GM12874 (cell line): ENCODE measurements at regions not wholly inside any gene's neighbourhood (a gene's known extent, or its start where the extent isn't known, plus 50 kb on each side); places are given as distances from the start of the nearest gene placed in this dataset.

Source experiments
- TF ChIP-seq, protein P1 (sequence below): IDR thresholded peaks from 2 replicates; pipeline ENCODE4 v1.5.1; 2011; ENCODE audit warnings: low read depth, mild to moderate bottlenecking, control low read depth, low read length, moderate library complexity; ENCODE audit not compliant: insufficient read depth

DNA sequence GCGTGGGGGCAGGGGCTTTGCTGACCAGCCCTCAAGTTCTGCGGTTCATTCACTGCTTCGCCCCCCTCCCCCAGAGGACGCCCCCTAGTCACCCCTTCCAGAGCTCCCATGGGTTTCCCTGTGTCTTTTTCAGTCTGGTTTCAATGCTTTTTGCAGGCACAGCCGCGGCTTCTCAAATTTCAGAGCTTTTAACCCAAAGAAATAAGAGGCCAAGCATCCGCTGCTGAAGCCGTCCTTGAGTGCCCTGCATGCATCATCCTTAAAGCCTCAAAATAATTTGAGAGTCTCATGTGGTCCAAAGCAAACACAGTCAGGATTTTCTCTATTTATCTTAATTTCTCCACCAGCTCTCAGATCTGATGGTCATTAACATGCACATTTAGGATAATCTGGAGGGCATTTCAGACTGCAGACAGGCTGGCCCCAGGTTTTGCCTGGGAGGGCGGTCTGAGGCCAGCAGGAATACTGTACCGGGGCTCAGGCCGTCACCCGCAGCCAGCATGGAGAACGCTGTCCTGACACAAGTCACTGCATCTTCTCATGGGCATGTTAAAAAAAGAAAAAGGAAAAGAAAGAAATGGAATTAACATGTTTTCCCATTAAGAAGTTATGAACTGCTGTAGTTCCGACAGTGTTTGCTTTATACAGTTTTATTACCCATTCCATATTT, 420.8 kb upstream of the IRX4 start:
- TF ChIP-seq, protein P1, sequence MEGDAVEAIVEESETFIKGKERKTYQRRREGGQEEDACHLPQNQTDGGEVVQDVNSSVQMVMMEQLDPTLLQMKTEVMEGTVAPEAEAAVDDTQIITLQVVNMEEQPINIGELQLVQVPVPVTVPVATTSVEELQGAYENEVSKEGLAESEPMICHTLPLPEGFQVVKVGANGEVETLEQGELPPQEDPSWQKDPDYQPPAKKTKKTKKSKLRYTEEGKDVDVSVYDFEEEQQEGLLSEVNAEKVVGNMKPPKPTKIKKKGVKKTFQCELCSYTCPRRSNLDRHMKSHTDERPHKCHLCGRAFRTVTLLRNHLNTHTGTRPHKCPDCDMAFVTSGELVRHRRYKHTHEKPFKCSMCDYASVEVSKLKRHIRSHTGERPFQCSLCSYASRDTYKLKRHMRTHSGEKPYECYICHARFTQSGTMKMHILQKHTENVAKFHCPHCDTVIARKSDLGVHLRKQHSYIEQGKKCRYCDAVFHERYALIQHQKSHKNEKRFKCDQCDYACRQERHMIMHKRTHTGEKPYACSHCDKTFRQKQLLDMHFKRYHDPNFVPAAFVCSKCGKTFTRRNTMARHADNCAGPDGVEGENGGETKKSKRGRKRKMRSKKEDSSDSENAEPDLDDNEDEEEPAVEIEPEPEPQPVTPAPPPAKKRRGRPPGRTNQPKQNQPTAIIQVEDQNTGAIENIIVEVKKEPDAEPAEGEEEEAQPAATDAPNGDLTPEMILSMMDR = no peak

DNA sequence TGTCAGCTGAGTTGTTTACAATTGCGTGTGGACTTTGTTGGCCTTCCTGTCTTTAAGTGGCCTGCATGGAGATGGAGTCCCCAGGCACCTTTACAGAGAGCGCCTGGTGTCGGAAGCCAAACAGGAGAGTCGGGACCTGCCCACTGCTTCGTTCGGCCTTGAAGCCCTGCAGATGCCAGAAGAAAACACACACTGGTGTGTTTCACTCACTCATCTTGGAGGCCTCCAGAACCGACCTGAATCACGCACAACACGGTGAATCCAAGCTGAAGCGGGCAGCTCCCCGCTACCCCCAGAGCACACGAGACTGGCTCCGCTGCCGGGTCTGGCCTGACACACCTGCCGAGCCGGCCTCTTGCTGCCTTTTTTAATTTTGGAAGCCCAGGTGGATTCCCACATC, 419.4 kb upstream of the IRX4 start:
- TF ChIP-seq, protein P1 = no peak

DNA sequence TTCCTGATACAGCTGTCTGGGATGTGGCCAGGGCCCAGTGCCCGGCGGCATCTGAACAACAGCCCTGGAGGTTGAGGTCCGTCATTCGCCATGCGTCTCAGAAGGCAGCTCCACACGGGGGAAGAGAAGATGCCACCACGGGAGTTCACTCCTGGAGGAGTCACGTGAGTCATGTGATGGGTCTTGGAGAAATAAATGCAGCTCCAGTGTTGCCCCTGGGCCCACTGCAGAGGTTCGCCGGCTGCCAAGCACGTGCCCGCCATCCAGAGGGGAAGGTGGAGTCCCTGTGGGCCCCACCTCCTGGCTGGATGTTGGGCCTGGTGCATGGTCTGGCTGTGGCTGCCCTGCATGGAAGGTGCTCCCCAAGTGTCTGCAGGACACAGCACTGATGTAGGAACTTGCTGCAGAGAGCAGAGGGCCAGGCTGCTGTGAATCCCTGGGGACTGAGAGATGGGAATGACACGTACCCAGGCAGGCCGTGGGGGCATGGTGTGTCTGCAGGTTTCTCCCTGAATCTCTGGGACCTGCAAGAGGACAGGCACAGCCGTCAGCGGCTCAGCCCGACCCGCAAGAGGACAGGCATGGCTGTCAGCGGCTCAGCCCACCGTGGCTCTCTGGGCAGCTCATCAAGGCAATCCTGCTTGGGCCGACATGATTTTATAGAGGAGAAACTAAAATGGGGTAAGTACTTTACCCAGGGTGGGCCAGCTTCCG, 418.3 kb upstream of the IRX4 start:
- TF ChIP-seq, protein P1 = no peak

DNA sequence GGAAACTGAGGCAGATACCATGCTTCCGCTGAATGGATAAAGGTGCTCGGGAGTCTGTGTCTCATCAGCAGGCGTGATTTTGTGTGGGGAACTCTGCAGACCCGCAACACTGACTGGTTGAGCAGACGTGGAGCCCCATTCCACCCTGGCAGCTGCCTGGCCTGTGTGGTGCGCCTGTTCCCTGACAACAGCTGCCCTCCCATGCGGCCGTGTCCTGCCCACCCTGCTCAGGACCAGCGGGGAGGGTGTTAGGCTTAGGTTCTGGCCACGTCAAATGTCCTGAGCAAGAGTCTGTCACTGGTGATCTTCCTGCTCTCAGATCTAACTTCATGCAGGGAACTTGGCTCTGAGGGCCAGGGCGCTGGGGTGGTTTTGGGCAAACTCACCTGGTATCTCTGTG, 417.7 kb upstream of the IRX4 start:
- TF ChIP-seq, protein P1 = no peak

DNA sequence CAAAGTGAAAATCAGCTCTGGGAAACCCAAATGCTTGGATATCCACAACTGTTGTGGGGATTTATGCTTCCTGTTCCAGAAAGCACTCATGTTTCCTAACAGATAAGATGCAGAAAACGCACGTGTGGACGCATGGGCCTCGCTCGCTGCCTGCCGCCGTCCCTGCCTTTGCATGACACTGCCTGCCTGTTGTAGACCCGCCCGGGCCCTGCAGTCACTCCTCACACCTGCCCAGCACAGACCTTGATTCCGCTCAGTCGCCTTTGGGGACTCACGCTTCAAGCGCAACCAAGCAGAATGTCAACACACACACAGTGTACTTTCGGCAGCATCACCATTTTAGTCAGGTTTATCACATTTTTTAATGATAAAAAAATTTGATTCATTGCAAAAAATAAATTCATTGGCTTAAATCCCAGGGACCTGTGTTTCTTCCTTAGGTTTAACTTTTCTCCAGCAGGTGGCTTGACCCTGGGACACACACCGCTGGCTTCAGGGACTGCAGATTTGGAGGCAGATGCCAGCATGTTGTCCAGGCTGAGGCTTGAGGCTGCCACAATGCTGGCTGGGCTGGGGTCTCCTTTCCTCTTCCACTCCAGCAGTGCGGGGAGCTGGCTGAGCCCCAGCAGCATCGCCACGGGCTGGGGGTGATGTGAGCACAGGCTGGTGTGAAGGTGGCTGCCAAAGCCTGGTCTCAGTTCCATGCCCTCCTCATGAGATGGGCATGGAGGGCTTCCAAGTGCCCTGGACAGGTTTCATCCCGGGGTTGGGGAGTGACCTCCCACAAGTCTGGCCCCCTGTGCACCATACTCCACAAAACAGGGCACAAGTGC, 416.9 kb upstream of the IRX4 start:
- TF ChIP-seq, protein P1 = no peak

DNA sequence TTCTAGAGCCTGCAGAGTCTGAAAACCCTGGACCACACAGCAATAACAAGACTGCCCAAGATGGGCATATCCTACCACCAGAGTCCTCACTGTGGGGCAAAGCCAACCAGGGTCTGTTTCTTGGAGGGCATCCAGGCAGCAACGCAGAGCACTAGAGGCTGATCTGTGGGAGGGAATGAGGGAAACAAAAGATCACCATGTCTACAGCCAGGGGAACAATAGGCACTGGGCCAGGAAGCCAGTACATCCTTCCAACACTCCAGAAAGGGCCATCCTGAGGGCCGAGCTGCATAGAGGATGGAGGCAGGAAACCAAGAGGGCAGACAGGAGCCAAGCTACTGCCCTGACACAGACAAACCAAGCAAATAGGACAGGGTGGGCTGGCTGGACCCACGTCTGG, 416.1 kb upstream of the IRX4 start:
- TF ChIP-seq, protein P1 = no peak

DNA sequence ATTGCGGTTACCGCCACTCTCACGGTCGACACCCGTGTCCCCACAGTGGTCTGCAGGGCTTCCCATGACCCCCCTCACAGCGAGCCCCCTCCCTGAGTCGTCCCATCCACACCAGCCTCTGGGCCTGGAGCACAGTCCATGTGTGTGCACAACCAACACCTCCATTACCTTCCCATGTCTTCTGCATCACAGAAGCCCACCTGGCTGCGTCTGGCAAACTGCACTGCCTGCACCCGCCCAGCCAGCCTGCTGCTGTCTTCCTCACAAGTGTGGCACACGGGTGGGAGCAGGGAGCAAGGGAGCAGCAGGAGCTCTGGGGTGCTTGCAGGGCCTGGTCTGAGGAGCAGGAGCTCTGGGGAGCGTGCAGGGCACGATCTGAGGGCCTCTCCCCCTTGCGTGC, 415.3 kb upstream of the IRX4 start:
- TF ChIP-seq, protein P1 = no peak
